ENCODE measurements at regions not wholly inside any gene's neighbourhood (a gene's known extent, or its start where the extent isn't known, plus 50 kb on each side); places are given as distances from the start of the nearest gene placed in this dataset.
"Not testable (repeated sequence)": the region's sequence is repeated elsewhere in the genome, so short reads cannot be mapped to it uniquely, and the experiment has no call there.

GRCh38 chr5:99605904-99606303 is 677.1 kb upstream of the CHD1 start:
- Histone ChIP-seq H3K4me1 (ENCODE audit: insufficient read depth, low read length) (no peaks in the 10 kb centered on the region), H3K9ac (ENCODE audit: low read depth, low read length) (no peak overlapping the region), H3K36me3 (ENCODE audit: insufficient read depth, low read length) (no peaks in the 10 kb centered on the region), H3K9me3 (ENCODE audit: control insufficient read depth, insufficient read depth, low read length) (no peaks in the 10 kb centered on the region)

- H3K9me3 ChIP-seq (ENCODE audit: control insufficient read depth, insufficient read depth, low read length), result no peaks in the 10 kb centered on the region
- H3K9ac ChIP-seq (ENCODE audit: low read depth, low read length), result no peak overlapping the region
- H3K36me3 ChIP-seq (ENCODE audit: insufficient read depth, low read length), result no peaks in the 10 kb centered on the region
- no peaks in the 10 kb centered on the region for H3K4me1 ChIP-seq (ENCODE audit: insufficient read depth, low read length)
Observed at GRCh38 chr5:99600952-99601351, 672.1 kb upstream of the CHD1 start.

GRCh38 chr5:99590806-99591205 is 662.0 kb upstream of the CHD1 start:
- no peaks in the 10 kb centered on the region for H3K4me1 ChIP-seq (ENCODE audit: insufficient read depth, low read length)
- no peak overlapping the region for H3K9ac ChIP-seq (ENCODE audit: low read depth, low read length)
- H3K36me3 ChIP-seq (ENCODE audit: insufficient read depth, low read length), result no peaks in the 10 kb centered on the region
- H3K9me3 ChIP-seq (ENCODE audit: control insufficient read depth, insufficient read depth, low read length), result no peaks in the 10 kb centered on the region

GRCh38 chr5:99589424-99589823 is 660.6 kb upstream of the CHD1 start:
- Histone ChIP-seq H3K36me3 (ENCODE audit: insufficient read depth, low read length) (no peaks in the 10 kb centered on the region), H3K9ac (ENCODE audit: low read depth, low read length) (no peak overlapping the region), H3K9me3 (ENCODE audit: control insufficient read depth, insufficient read depth, low read length) (no peaks in the 10 kb centered on the region), H3K4me1 (ENCODE audit: insufficient read depth, low read length) (no peaks in the 10 kb centered on the region)

GRCh38 chr5:99587983-99588382 is 659.2 kb upstream of the CHD1 start:
- H3K36me3 ChIP-seq (ENCODE audit: insufficient read depth, low read length), result no peaks in the 10 kb centered on the region
- no peaks in the 10 kb centered on the region for H3K9me3 ChIP-seq (ENCODE audit: control insufficient read depth, insufficient read depth, low read length)
- H3K9ac ChIP-seq (ENCODE audit: low read depth, low read length), result no peak overlapping the region
- no peaks in the 10 kb centered on the region for H3K4me1 ChIP-seq (ENCODE audit: insufficient read depth, low read length)

- H3K36me3 ChIP-seq (ENCODE audit: insufficient read depth, low read length), result no peaks in the 10 kb centered on the region
- H3K4me1 ChIP-seq (ENCODE audit: insufficient read depth, low read length), result no peaks in the 10 kb centered on the region
- H3K9ac ChIP-seq (ENCODE audit: low read depth, low read length), result no peak overlapping the region
- no peaks in the 10 kb centered on the region for H3K9me3 ChIP-seq (ENCODE audit: control insufficient read depth, insufficient read depth, low read length)
Observed at GRCh38 chr5:99586878-99587277, 658.1 kb upstream of the CHD1 start.

- not testable (repeated sequence) for H3K4me1 ChIP-seq (ENCODE audit: insufficient read depth, low read length); H3K9ac ChIP-seq (ENCODE audit: low read depth, low read length); H3K36me3 ChIP-seq (ENCODE audit: insufficient read depth, low read length); H3K9me3 ChIP-seq (ENCODE audit: control insufficient read depth, insufficient read depth, low read length)
Observed at GRCh38 chr5:99581204-99581603, 652.4 kb upstream of the CHD1 start.

- H3K36me3 ChIP-seq (ENCODE audit: insufficient read depth, low read length); H3K9me3 ChIP-seq (ENCODE audit: control insufficient read depth, insufficient read depth, low read length); H3K9ac ChIP-seq (ENCODE audit: low read depth, low read length); H3K4me1 ChIP-seq (ENCODE audit: insufficient read depth, low read length): not testable (repeated sequence)
Observed at GRCh38 chr5:99562937-99563627, 634.3 kb upstream of the CHD1 start.

- no peaks in the 10 kb centered on the region for H3K4me1 ChIP-seq (ENCODE audit: insufficient read depth, low read length)
- no peaks in the 10 kb centered on the region for H3K36me3 ChIP-seq (ENCODE audit: insufficient read depth, low read length)
- no peak overlapping the region for H3K9ac ChIP-seq (ENCODE audit: low read depth, low read length)
- H3K9me3 ChIP-seq (ENCODE audit: control insufficient read depth, insufficient read depth, low read length), result no peaks in the 10 kb centered on the region
Observed at GRCh38 chr5:99553211-99553810, 624.5 kb upstream of the CHD1 start.

- Histone ChIP-seq H3K4me1 (ENCODE audit: insufficient read depth, low read length) (no peaks in the 10 kb centered on the region), H3K9me3 (ENCODE audit: control insufficient read depth, insufficient read depth, low read length) (no peaks in the 10 kb centered on the region), H3K36me3 (ENCODE audit: insufficient read depth, low read length) (no peaks in the 10 kb centered on the region), H3K9ac (ENCODE audit: low read depth, low read length) (no peak overlapping the region)
Observed at GRCh38 chr5:99544356-99544755, 615.5 kb upstream of the CHD1 start.

- Histone ChIP-seq H3K36me3 (ENCODE audit: insufficient read depth, low read length) (no peaks in the 10 kb centered on the region), H3K9me3 (ENCODE audit: control insufficient read depth, insufficient read depth, low read length) (no peaks in the 10 kb centered on the region), H3K4me1 (ENCODE audit: insufficient read depth, low read length) (no peaks in the 10 kb centered on the region), H3K9ac (ENCODE audit: low read depth, low read length) (no peak overlapping the region)
Observed at GRCh38 chr5:99543841-99544240, 615.0 kb upstream of the CHD1 start.

GRCh38 chr5:99534241-99534640 is 605.4 kb upstream of the CHD1 start:
- H3K4me1 ChIP-seq (ENCODE audit: insufficient read depth, low read length); H3K9me3 ChIP-seq (ENCODE audit: control insufficient read depth, insufficient read depth, low read length); H3K9ac ChIP-seq (ENCODE audit: low read depth, low read length); H3K36me3 ChIP-seq (ENCODE audit: insufficient read depth, low read length): not testable (repeated sequence)

GRCh38 chr5:99521666-99522065 is 592.9 kb upstream of the CHD1 start:
- not testable (repeated sequence) for H3K4me1 ChIP-seq (ENCODE audit: insufficient read depth, low read length); H3K36me3 ChIP-seq (ENCODE audit: insufficient read depth, low read length); H3K9me3 ChIP-seq (ENCODE audit: control insufficient read depth, insufficient read depth, low read length); H3K9ac ChIP-seq (ENCODE audit: low read depth, low read length)

GRCh38 chr5:99515864-99516490 is 587.2 kb upstream of the CHD1 start:
- H3K36me3 ChIP-seq (ENCODE audit: insufficient read depth, low read length); H3K9me3 ChIP-seq (ENCODE audit: control insufficient read depth, insufficient read depth, low read length); H3K9ac ChIP-seq (ENCODE audit: low read depth, low read length); H3K4me1 ChIP-seq (ENCODE audit: insufficient read depth, low read length): not testable (repeated sequence)

GRCh38 chr5:99510237-99510866 is 581.5 kb upstream of the CHD1 start:
- not testable (repeated sequence) for H3K9me3 ChIP-seq (ENCODE audit: control insufficient read depth, insufficient read depth, low read length); H3K36me3 ChIP-seq (ENCODE audit: insufficient read depth, low read length); H3K9ac ChIP-seq (ENCODE audit: low read depth, low read length)

More at GRCh38 chr5:99510237-99510866, 581.5 kb upstream of the CHD1 start:
- not testable (repeated sequence) for H3K4me1 ChIP-seq (ENCODE audit: insufficient read depth, low read length)

Measured in ES-I3 (cell line).